Caco-2 (cell line): ENCODE measurements at regions not wholly inside any gene's neighbourhood (a gene's known extent, or its start where the extent isn't known, plus 50 kb on each side); places are given as distances from the start of the nearest gene placed in this dataset.

Source experiments
- BruUV-seq: library from RNA; stranded (reverse); fragments of 400-500 nt; replicated peaks from 2 replicates; lab custom pipeline; 2021; lab: Mats Ljungman, UMichigan
- CTCF ChIA-PET: fragments of 300-600 bp; sonication (Branson Sonifier 250); formaldehyde crosslinking; loops from one replicate; lab custom pipeline; 2022; ENCODE audit warnings: antibody characterized with exemption; lab: Charles Lee
- POLR2A ChIA-PET: fragments of 300-600 bp; sonication (Branson Sonifier 250); formaldehyde crosslinking; loops from one replicate; lab custom pipeline; 2022; ENCODE audit warnings: antibody characterized with exemption; lab: Charles Lee
- DNase-seq, 2 experiments: peaks; one replicate each; pipeline versions ENCODE4 v3.0.0 to v3.0.0-alpha.2; 2020 to 2022
- H3K27me3 ChIP-seq: replicated peaks from 2 replicates; pipeline ENCODE4 v1.6.0; 2011; ENCODE audit warnings: low read length; ENCODE audit not compliant: control insufficient read depth, insufficient read depth
- H3K36me3 ChIP-seq: 2 replicates; pipeline ENCODE4 v1.5.1; 2011; ENCODE audit warnings: low read length; ENCODE audit not compliant: control insufficient read depth, insufficient read depth
- H3K4me1 ChIP-seq: fragments of 250-450 bp; sonication (Bioruptor Pico); 2 replicates; pipeline ENCODE4 v1.5.1; 2020; ENCODE audit warnings: mild to moderate bottlenecking
- H3K4me3 ChIP-seq: 2 replicates; pipeline ENCODE4 v1.5.1; 2011; ENCODE audit warnings: low read depth, mild to moderate bottlenecking, control low read depth, low read length
- H3K9me3 ChIP-seq: fragments of 250-450 bp; sonication (Bioruptor Pico); 2 replicates; pipeline ENCODE4 v1.5.1; 2020; ENCODE audit warnings: mild to moderate bottlenecking, moderate library complexity
- H3K27ac Mint-ChIP-seq: one replicate; pipeline ENCODE4 v1.8.0; 2022; ENCODE audit warnings: mixed read lengths; ENCODE audit not compliant: unreplicated experiment
- H3K27me3 Mint-ChIP-seq: one replicate; pipeline ENCODE4 v1.8.0; 2022; ENCODE audit warnings: mixed read lengths; ENCODE audit not compliant: insufficient read depth, unreplicated experiment
- H3K36me3 Mint-ChIP-seq: one replicate; pipeline ENCODE4 v1.8.0; 2022; ENCODE audit warnings: mild to moderate bottlenecking, mixed read lengths; ENCODE audit not compliant: insufficient read depth, unreplicated experiment
- H3K4me1 Mint-ChIP-seq: one replicate; pipeline ENCODE4 v1.8.0; 2022; ENCODE audit warnings: low read depth, mixed read lengths; ENCODE audit not compliant: unreplicated experiment
- H3K4me3 Mint-ChIP-seq: one replicate; pipeline ENCODE4 v1.8.0; 2022; ENCODE audit warnings: mild to moderate bottlenecking, moderate library complexity, mixed read lengths; ENCODE audit not compliant: unreplicated experiment
- H3K9me3 Mint-ChIP-seq: one replicate; pipeline ENCODE4 v1.8.0; 2022; ENCODE audit warnings: mixed read lengths; ENCODE audit not compliant: unreplicated experiment
- CTCF ChIP-seq, 2 experiments: fragments of 200-600 bp in 1 of 2; IDR thresholded peaks; 1 replicate in 1 of 2; 2 replicates in 1 of 2; pipeline versions ENCODE4 v1.5.1 to v1.8.0; 2011 to 2022; ENCODE audit warnings: antibody characterized with exemption in 1 of 2, control low read depth in 1 of 2, inconsistent platforms in 1 of 2, low read depth in 1 of 2, low read length in 1 of 2, mild to moderate bottlenecking in 1 of 2, moderate library complexity in 1 of 2; ENCODE audit not compliant: insufficient read depth in 1 of 2, severe bottlenecking in 1 of 2, unreplicated experiment in 1 of 2
- intact Hi-C: fragments of 100-400 bp; cut with micrococcal nuclease; formaldehyde crosslinking; loops from one replicate; pipeline ENCODE4 v1.10.0; 2022; ENCODE audit not compliant: unreplicated experiment

GRCh38 chr6:169942173-169942572, 190.8 kb downstream of the ERMARD start:
- no TSS peak for BruUV-seq
- no peak for TF ChIP-seq CTCF (IDR thresholded peaks at IDR 0.05; ENCODE audit: insufficient read depth in 1 of 2, low read depth in 1 of 2, low read length in 1 of 2, severe bottlenecking in 1 of 2, unreplicated experiment in 1 of 2)
- Histone ChIP-seq H3K27me3 (no peaks in the 10 kb centered on the region), H3K4me1 (no peaks in the 10 kb centered on the region), H3K9me3 (no peaks in the 10 kb centered on the region), H3K4me3 (no peak overlapping the region), H3K36me3 (no peaks in the 10 kb centered on the region)
- Mint-ChIP-seq H3K9me3 (peaks cover 27% of the 10 kb centered on the region), H3K36me3 (no peaks in the 10 kb centered on the region), H3K4me1 (no peaks in the 10 kb centered on the region), H3K27ac (no peak overlapping the region), H3K27me3 (no peaks in the 10 kb centered on the region), H3K4me3 (no peak overlapping the region)
- no peak for DNase-seq
- intact Hi-C loops, result no loop called here
- ChIA-PET POLR2A (interaction anchor here (0.6 kb wide), 1 partner anchor 37 kb away, joined by 3 read pairs; no protein-coding TSS in a partner anchor), CTCF (no interaction called here)

GRCh38 chr6:169940481-169941271, 189.3 kb downstream of the ERMARD start:
- no peak overlapping the region for H3K4me3 Mint-ChIP-seq
- peak in 1 of 2 experiments; percentile 54 for DNase-seq
- no peaks in the 10 kb centered on the region for H3K4me1 Mint-ChIP-seq
- H3K4me3 ChIP-seq, result no peak overlapping the region
- peaks cover 25% of the 10 kb centered on the region for H3K9me3 Mint-ChIP-seq
- TF ChIP-seq CTCF (IDR thresholded peaks at IDR 0.05; ENCODE audit: insufficient read depth in 1 of 2, low read depth in 1 of 2, low read length in 1 of 2, severe bottlenecking in 1 of 2, unreplicated experiment in 1 of 2), result no peak
- no peaks in the 10 kb centered on the region for H3K4me1 ChIP-seq
- H3K27me3 ChIP-seq, result no peaks in the 10 kb centered on the region
- CTCF ChIA-PET, result interaction anchor here (0.6 kb wide), 1 partner anchor 841 kb away, joined by 4 read pairs; no protein-coding TSS in a partner anchor
- H3K36me3 Mint-ChIP-seq, result peaks cover 2% of the 10 kb centered on the region
- H3K27me3 Mint-ChIP-seq, result no peaks in the 10 kb centered on the region
- POLR2A ChIA-PET, result no interaction called here
- no TSS peak for BruUV-seq
- intact Hi-C loops, result no loop called here
- H3K9me3 ChIP-seq, result no peaks in the 10 kb centered on the region
- H3K27ac Mint-ChIP-seq, result no peak overlapping the region
- H3K36me3 ChIP-seq, result no peaks in the 10 kb centered on the region

GRCh38 chr6:169939554-169940164, 188.2 kb downstream of the ERMARD start:
- Histone ChIP-seq H3K4me1 (no peaks in the 10 kb centered on the region), H3K36me3 (no peaks in the 10 kb centered on the region), H3K9me3 (no peaks in the 10 kb centered on the region), H3K4me3 (no peak overlapping the region), H3K27me3 (no peaks in the 10 kb centered on the region)
- DNase-seq, result no peak
- Mint-ChIP-seq H3K27me3 (no peaks in the 10 kb centered on the region), H3K4me1 (no peaks in the 10 kb centered on the region), H3K27ac (no peak overlapping the region), H3K4me3 (no peak overlapping the region), H3K9me3 (peaks cover 15% of the 10 kb centered on the region), H3K36me3 (peaks cover 5% of the 10 kb centered on the region)
- CTCF ChIA-PET, result interaction anchor here (0.6 kb wide), 1 partner anchor 840 kb away, joined by 4 read pairs; no protein-coding TSS in a partner anchor
- intact Hi-C loops, result no loop called here
- POLR2A ChIA-PET, result no interaction called here
- TF ChIP-seq CTCF (IDR thresholded peaks at IDR 0.05; ENCODE audit: insufficient read depth in 1 of 2, low read depth in 1 of 2, low read length in 1 of 2, severe bottlenecking in 1 of 2, unreplicated experiment in 1 of 2), result no peak
- no TSS peak for BruUV-seq
